ENCODE measurements at regions not wholly inside any gene's neighbourhood (a gene's known extent, or its start where the extent isn't known, plus 50 kb on each side); places are given as distances from the start of the nearest gene placed in this dataset.

DNA sequence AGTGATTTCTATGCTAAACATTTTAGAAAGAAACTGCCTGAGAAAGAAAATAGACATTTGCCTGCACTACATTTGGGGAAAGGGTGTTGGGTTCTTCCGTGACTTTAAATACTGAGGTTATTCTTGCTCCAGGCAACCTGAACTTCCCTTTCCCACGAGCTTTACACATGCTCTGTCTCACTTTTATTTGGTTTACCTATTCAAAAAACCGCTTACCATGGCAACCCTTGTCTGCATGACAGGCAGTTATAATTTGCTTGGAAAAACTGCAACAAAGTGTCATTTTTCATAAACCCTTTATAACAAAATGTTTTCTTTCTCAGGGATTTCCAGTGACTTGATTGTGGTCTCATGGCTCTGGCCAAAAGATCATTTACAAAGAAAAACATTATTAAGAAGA lies 416.3 kb upstream of the MEIS2 start:
- intact Hi-C loops (cut with DNase I): no loop called here
- Histone ChIP-seq H3K27me3 (no peaks in the 10 kb centered on the region), H3K9ac (ENCODE audit: low read depth in 2 of 2, low read length in 2 of 2) (no peak overlapping the region), H3K36me3 (no peaks in the 10 kb centered on the region), H3K27ac (no peak overlapping the region), H3K4me3 (no peak overlapping the region), H3K9me3 (peaks cover 4% of the 10 kb centered on the region), H3K4me1 (no peaks in the 10 kb centered on the region)
- DNase-seq: no peak
- TF ChIP-seq, protein P1, sequence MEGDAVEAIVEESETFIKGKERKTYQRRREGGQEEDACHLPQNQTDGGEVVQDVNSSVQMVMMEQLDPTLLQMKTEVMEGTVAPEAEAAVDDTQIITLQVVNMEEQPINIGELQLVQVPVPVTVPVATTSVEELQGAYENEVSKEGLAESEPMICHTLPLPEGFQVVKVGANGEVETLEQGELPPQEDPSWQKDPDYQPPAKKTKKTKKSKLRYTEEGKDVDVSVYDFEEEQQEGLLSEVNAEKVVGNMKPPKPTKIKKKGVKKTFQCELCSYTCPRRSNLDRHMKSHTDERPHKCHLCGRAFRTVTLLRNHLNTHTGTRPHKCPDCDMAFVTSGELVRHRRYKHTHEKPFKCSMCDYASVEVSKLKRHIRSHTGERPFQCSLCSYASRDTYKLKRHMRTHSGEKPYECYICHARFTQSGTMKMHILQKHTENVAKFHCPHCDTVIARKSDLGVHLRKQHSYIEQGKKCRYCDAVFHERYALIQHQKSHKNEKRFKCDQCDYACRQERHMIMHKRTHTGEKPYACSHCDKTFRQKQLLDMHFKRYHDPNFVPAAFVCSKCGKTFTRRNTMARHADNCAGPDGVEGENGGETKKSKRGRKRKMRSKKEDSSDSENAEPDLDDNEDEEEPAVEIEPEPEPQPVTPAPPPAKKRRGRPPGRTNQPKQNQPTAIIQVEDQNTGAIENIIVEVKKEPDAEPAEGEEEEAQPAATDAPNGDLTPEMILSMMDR (IDR thresholded peaks at IDR 0.05): no peak

DNA sequence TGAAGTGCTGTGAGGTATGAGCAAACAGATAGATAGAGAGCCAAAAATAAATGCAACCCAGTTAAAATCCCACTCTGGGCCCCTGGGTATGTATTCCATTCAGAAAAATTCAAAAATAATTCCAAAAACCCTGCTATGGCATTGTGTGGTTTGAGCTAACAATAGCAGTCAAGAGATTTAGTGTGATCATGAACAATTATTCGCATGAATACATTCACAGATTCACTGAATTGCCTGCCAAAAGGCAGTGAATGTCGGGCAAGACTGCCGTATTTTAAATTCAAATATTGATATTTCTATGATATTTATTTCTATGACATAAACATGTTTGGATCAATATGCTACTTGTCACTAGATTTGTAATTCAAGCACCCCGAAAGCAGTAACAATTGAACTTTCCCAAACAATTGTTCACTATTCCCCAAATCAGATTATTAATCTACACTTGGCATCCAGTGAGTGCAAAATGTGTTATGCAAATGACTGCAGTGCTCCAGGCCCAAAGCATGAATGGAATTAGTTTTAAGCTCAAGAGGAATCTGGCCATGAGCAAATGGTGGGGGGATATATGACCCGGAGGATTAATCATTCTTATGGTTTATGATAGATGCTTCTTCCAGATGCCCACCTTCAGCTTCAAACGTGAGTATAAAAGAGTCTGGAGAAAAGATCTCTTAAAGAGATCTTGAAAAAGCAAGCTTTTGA lies 417.0 kb upstream of the MEIS2 start:
- intact Hi-C loops (cut with DNase I): no loop called here
- Histone ChIP-seq H3K9me3 (peaks cover 4% of the 10 kb centered on the region), H3K4me3 (no peak overlapping the region), H3K36me3 (no peaks in the 10 kb centered on the region), H3K27me3 (no peaks in the 10 kb centered on the region), H3K9ac (ENCODE audit: low read depth in 2 of 2, low read length in 2 of 2) (no peak overlapping the region), H3K27ac (no peak overlapping the region), H3K4me1 (no peaks in the 10 kb centered on the region)
- TF ChIP-seq, protein P1 (IDR thresholded peaks at IDR 0.05): no peak
- no peak for DNase-seq

DNA sequence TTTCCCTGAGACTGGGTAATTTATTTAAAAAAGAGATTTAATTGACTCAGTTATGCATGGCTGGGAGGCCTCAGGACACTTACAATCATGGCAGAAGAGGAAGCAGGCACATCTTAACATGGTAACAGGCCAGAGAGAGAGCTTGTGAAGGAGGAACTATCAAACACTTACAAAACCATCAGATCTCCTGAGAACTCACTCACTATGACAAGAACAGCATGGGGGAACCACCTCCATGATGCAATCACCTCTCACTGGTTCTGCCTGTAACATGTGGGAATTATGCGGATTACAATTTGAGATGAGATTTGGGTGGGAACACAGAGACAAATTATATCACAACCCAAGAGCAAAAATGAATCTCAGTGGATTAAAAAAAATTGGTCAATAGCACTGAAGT lies 416.0 kb upstream of the TMCO5A start:
- Histone ChIP-seq H3K27me3 (no peaks in the 10 kb centered on the region), H3K9ac (ENCODE audit: low read depth in 2 of 2, low read length in 2 of 2) (no peak overlapping the region), H3K4me3 (no peak overlapping the region), H3K36me3 (no peaks in the 10 kb centered on the region), H3K4me1 (no peaks in the 10 kb centered on the region), H3K27ac (no peak overlapping the region), H3K9me3 (peaks cover 4% of the 10 kb centered on the region)
- DNase-seq: no peak
- intact Hi-C loops (cut with DNase I): no loop called here
- TF ChIP-seq, protein P1 (IDR thresholded peaks at IDR 0.05): no peak

DNA sequence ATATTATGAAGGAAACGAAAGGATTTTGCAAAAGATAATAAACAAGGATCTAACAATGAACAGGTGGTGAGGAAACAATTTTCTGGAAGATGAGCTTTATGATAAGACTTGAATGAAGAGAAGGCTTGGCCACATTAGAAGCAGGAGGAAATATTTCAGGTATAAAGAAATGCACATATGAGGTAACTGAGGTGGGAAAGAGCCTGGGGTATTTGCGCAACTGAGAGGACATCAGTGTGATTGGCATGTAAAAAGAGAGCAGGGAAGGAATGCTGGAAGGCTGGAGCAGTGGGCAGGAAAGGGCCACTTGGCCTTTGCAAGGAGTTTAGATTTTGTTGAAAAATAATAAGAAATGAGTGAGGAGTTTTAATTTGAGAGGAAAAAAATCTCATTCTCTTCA lies 414.4 kb upstream of the TMCO5A start:
- DNase-seq: no peak
- Histone ChIP-seq H3K4me1 (no peaks in the 10 kb centered on the region), H3K27me3 (no peaks in the 10 kb centered on the region), H3K4me3 (no peak overlapping the region), H3K27ac (no peak overlapping the region), H3K9me3 (peaks cover 4% of the 10 kb centered on the region), H3K36me3 (no peaks in the 10 kb centered on the region), H3K9ac (ENCODE audit: low read depth in 2 of 2, low read length in 2 of 2) (no peak overlapping the region)
- TF ChIP-seq, protein P1 (IDR thresholded peaks at IDR 0.05): no peak
- intact Hi-C loops (cut with DNase I): no loop called here

DNA sequence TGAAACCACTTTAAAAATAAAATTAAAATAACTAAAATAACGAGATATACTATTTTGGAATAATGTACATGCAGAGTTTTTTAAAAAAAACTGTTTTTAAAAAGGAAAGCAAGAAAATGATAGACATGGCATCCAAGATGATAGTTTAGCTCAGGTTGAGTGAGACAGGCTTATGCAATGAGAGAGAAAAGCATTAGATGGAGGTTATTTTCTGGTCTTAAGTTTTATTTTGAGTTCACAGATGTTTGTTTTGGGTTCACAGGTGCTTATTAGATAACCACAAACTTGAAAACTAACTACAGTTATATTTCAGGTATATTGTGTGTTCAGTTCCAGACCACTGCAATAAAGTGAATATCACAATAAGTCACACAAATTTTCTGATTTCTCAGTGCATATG lies 413.6 kb upstream of the TMCO5A start:
- peaks cover 4% of the 10 kb centered on the region for H3K9me3 ChIP-seq
- H3K4me3 ChIP-seq: no peak overlapping the region
- no peak overlapping the region for H3K9ac ChIP-seq (ENCODE audit: low read depth in 2 of 2, low read length in 2 of 2)
- H3K27me3 ChIP-seq: no peaks in the 10 kb centered on the region
- intact Hi-C loops (cut with DNase I): no loop called here
- no peaks in the 10 kb centered on the region for H3K36me3 ChIP-seq
- no peak overlapping the region for H3K27ac ChIP-seq
- H3K4me1 ChIP-seq: no peaks in the 10 kb centered on the region
- TF ChIP-seq, protein P1 (IDR thresholded peaks at IDR 0.05): no peak
- no peak for DNase-seq
